ENCODE measurements at regions not wholly inside any gene's neighbourhood (a gene's known extent, or its start where the extent isn't known, plus 50 kb on each side); places are given as distances from the start of the nearest gene placed in this dataset.

DNA sequence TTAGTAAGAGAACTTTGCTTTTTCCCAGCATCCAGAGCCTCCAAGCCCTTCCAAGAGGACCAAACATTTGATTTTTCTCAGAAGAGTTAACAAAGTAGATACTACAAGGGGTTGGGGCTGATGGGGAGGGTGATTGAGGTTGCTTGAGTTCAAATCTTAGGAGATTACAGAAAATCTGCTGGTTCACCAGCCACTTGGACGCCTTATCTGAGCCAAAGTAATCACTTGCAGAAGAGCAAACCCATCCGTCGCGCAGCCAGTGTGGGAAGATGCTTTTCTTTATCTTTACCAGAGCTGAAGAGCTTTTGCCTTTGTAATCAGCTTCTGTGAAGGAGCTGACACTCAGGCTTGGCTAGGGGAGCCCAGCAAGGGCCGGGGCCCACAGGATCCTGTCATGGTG lies 91.9 kb upstream of the CTTNBP2NL start:
- Histone ChIP-seq H3K27me3 (replicated peaks in 1 of 2; ENCODE audit: control insufficient read depth in 2 of 2, insufficient read depth in 2 of 2, low read length in 1 of 2) (no peaks in the 10 kb centered on the region; a peak in 1 of 4 replicates), H3K79me2 (ENCODE audit: control insufficient read depth, insufficient read depth, low read length) (no peaks in the 10 kb centered on the region), H3K36me3 (ENCODE audit: control insufficient read depth in 2 of 2, insufficient read depth in 2 of 2, low read length in 1 of 2) (no peaks in the 10 kb centered on the region), H4K20me1 (ENCODE audit: control insufficient read depth, insufficient read depth) (no peaks in the 10 kb centered on the region), H3K4me2 (ENCODE audit: control insufficient read depth, insufficient read depth) (no peak overlapping the region), H3K9me3 (replicated peaks; ENCODE audit: control insufficient read depth, insufficient read depth, low read length) (no peaks in the 10 kb centered on the region), H3K27ac (ENCODE audit: control insufficient read depth, insufficient read depth) (no peak overlapping the region), H3K9ac (ENCODE audit: control insufficient read depth, insufficient read depth, low read length) (no peak overlapping the region), H3K4me1 (ENCODE audit: control insufficient read depth, insufficient read depth, low read length) (no peaks in the 10 kb centered on the region), H2AFZ (ENCODE audit: control insufficient read depth, low read depth, low read length) (no peak overlapping the region), H3K4me3 (no peak overlapping the region)
- intact Hi-C loops (cut with micrococcal nuclease; ENCODE audit: unreplicated experiment) = loop anchor here (10.0 kb wide), 1 partner anchor 279 kb away; no protein-coding TSS in a partner anchor
- ATAC-seq = no peak
- FAIRE-seq = no peak
- ChIA-PET POLR2A (no interaction called here), SMC1A (ENCODE audit: uncharacterized antibody, unreplicated experiment) (no interaction called here), CTCF (interaction anchor here (1.3 kb wide), 1 partner anchor 53 kb away, joined by 3 read pairs; no protein-coding TSS in a partner anchor), RAD21 (ENCODE audit: unreplicated experiment) (no interaction called here)
- TF ChIP-seq CHD2 (IDR thresholded peaks at IDR 0.05; ENCODE audit: borderline replicate concordance, low read depth, low read length) = no peak
- no peak for TF ChIP-seq KLF5 (IDR thresholded peaks at IDR 0.05; ENCODE audit: partially characterized antibody)
- no peak for TF ChIP-seq POLR2AphosphoS2 (IDR thresholded peaks at IDR 0.05; ENCODE audit: low read depth, low read length)
- TF ChIP-seq, protein P1, sequence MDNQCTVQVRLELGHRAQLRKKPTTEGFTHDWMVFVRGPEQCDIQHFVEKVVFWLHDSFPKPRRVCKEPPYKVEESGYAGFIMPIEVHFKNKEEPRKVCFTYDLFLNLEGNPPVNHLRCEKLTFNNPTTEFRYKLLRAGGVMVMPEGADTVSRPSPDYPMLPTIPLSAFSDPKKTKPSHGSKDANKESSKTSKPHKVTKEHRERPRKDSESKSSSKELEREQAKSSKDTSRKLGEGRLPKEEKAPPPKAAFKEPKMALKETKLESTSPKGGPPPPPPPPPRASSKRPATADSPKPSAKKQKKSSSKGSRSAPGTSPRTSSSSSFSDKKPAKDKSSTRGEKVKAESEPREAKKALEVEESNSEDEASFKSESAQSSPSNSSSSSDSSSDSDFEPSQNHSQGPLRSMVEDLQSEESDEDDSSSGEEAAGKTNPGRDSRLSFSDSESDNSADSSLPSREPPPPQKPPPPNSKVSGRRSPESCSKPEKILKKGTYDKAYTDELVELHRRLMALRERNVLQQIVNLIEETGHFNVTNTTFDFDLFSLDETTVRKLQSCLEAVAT (IDR thresholded peaks at IDR 0.05) = no peak
- no peak for TF ChIP-seq NRF1 (conservative IDR thresholded peaks at IDR 0.05; ENCODE audit: low read depth, low read length)
- TF ChIP-seq CBFB (IDR thresholded peaks at IDR 0.05; ENCODE audit: low read depth) = no peak
- no peak for TF ChIP-seq NBN (IDR thresholded peaks at IDR 0.05)
- no peak for TF ChIP-seq JUNB (IDR thresholded peaks at IDR 0.05)
- TF ChIP-seq MYC (IDR thresholded peaks at IDR 0.05; ENCODE audit: insufficient read depth, insufficient read length, insufficient replicate concordance, low read length, severe bottlenecking) = no peak
- TF ChIP-seq BRCA1 (IDR thresholded peaks at IDR 0.05; ENCODE audit: low read depth, low read length) = no peak
- no peak for TF ChIP-seq SPI1 (IDR thresholded peaks at IDR 0.05; ENCODE audit: borderline replicate concordance, insufficient read depth, low read depth, low read length)
- no peak for TF ChIP-seq CHD1 (IDR thresholded peaks at IDR 0.05; ENCODE audit: low read depth, low read length)
- TF ChIP-seq, protein P2, sequence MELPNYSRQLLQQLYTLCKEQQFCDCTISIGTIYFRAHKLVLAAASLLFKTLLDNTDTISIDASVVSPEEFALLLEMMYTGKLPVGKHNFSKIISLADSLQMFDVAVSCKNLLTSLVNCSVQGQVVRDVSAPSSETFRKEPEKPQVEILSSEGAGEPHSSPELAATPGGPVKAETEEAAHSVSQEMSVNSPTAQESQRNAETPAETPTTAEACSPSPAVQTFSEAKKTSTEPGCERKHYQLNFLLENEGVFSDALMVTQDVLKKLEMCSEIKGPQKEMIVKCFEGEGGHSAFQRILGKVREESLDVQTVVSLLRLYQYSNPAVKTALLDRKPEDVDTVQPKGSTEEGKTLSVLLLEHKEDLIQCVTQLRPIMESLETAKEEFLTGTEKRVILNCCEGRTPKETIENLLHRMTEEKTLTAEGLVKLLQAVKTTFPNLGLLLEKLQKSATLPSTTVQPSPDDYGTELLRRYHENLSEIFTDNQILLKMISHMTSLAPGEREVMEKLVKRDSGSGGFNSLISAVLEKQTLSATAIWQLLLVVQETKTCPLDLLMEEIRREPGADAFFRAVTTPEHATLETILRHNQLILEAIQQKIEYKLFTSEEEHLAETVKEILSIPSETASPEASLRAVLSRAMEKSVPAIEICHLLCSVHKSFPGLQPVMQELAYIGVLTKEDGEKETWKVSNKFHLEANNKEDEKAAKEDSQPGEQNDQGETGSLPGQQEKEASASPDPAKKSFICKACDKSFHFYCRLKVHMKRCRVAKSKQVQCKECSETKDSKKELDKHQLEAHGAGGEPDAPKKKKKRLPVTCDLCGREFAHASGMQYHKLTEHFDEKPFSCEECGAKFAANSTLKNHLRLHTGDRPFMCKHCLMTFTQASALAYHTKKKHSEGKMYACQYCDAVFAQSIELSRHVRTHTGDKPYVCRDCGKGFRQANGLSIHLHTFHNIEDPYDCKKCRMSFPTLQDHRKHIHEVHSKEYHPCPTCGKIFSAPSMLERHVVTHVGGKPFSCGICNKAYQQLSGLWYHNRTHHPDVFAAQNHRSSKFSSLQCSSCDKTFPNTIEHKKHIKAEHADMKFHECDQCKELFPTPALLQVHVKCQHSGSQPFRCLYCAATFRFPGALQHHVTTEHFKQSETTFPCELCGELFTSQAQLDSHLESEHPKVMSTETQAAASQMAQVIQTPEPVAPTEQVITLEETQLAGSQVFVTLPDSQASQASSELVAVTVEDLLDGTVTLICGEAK (IDR thresholded peaks at IDR 0.05; ENCODE audit: borderline replicate concordance) = no peak
- no peak for TF ChIP-seq ZZZ3 (IDR thresholded peaks at IDR 0.05; ENCODE audit: control insufficient read depth, insufficient read length, low read depth)
- TF ChIP-seq, protein P3, sequence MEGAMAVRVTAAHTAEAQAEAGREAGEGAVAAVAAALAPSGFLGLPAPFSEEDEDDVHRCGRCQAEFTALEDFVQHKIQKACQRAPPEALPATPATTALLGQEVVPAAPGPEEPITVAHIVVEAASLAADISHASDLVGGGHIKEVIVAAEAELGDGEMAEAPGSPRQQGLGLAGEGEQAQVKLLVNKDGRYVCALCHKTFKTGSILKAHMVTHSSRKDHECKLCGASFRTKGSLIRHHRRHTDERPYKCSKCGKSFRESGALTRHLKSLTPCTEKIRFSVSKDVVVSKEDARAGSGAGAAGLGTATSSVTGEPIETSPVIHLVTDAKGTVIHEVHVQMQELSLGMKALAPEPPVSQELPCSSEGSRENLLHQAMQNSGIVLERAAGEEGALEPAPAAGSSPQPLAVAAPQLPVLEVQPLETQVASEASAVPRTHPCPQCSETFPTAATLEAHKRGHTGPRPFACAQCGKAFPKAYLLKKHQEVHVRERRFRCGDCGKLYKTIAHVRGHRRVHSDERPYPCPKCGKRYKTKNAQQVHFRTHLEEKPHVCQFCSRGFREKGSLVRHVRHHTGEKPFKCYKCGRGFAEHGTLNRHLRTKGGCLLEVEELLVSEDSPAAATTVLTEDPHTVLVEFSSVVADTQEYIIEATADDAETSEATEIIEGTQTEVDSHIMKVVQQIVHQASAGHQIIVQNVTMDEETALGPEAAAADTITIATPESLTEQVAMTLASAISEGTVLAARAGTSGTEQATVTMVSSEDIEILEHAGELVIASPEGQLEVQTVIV (IDR thresholded peaks at IDR 0.05; ENCODE audit: borderline replicate concordance, partially characterized antibody) = no peak
- no peak for TF ChIP-seq HDAC2 (IDR thresholded peaks at IDR 0.05)
- 34% methylated on average over 5 of the region's 5 CpGs for WGBS (ENCODE audit: insufficient coverage, insufficient replicate concordance, low lambda C conversion rate, missing lambda C conversion rate)
- BruUV-seq (replicated peaks) = no TSS peak
- DNase-seq (ENCODE audit: low read depth, low spot score) = no peak
- in situ Hi-C loops (cut with MboI) = no loop called here

Data from GM12878 (cell line).